H54 (cell line): ENCODE measurements at regions not wholly inside any gene's neighbourhood (a gene's known extent, or its start where the extent isn't known, plus 50 kb on each side); places are given as distances from the start of the nearest gene placed in this dataset.
"Not testable (repeated sequence)": the region's sequence is repeated elsewhere in the genome, so short reads cannot be mapped to it uniquely, and the experiment has no call there.

ENCODE experiments used
- DNase-seq: peaks from one replicate; pipeline ENCODE4 v3.0.0; 2011; ENCODE audit warnings: low spot score, mixed read lengths; ENCODE audit not compliant: insufficient read length
- FAIRE-seq: peaks from 3 replicates; lab custom pipeline; 2011; peaks lifted over from hg19 to GRCh38; lab: Jason Lieb, UNC
- POLR2A ChIP-seq: IDR thresholded peaks from 2 replicates; pipeline ENCODE4 v1.6.1; 2011; ENCODE audit warnings: low read depth, mild to moderate bottlenecking, low read length

- FAIRE-seq (no peak), DNase-seq (no peak)
- no peak for TF ChIP-seq POLR2A
These were observed 81.6 kb downstream of the MRPL14 start for GRCh38 chr6:44045672-44046015.

GRCh38 chr6:44044940-44045671, 82.1 kb downstream of the MRPL14 start:
- TF ChIP-seq POLR2A, result no peak
- no peak for FAIRE-seq
- DNase-seq, result no peak

GRCh38 chr6:44044154-44044539, 83.1 kb downstream of the MRPL14 start:
- TF ChIP-seq POLR2A, result no peak
- no peak for FAIRE-seq
- DNase-seq, result no peak

- no peak for FAIRE-seq
- no peak for DNase-seq
- no peak for TF ChIP-seq POLR2A
These were observed 83.6 kb downstream of the MRPL14 start for GRCh38 chr6:44043479-44044153.

GRCh38 chr6:44042989-44043478, 84.2 kb downstream of the MRPL14 start:
- peak; percentile 41 for FAIRE-seq
- no peak for TF ChIP-seq POLR2A
- peak; percentile 79 for DNase-seq

DNA sequence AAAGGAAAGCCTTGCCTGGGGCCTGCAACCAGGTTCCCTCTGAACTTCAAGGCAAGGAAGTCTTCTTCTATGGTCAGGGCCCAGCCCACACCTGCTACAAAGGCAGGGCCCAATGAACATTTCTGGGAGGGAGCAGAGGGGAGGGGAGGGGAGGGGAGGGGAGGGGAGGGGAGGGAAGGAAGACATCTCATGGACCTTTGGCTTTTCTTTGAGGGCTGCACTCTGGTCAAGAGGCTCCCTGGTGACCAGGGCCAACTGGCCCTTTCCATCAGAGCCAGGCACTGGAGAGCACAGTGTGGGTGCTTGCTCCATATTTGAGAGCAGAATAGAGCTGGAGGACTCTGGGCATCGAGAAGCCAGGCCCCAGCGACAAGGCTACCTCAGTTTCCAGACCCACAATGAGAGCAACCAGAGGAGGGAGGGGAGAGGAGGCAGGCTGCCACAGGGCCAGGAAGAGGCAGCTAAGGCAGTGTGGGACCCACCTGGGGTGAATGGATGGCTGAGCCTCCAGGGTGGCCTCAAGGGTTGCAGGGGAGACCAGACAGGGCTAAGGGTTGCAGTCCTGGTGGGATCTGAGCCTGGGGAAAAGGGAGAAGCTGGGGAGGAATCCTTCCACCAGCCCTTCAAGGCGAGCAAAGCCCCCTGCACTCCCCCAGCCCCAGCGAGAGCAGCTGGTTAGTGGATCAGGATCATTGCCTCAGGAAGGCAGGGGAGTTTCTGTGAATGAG, 84.8 kb downstream of the MRPL14 start:
- DNase-seq (no peak), FAIRE-seq (no peak)
- TF ChIP-seq POLR2A, result no peak

- peak; percentile 95 for DNase-seq
- no peak for TF ChIP-seq POLR2A
These were observed 85.6 kb downstream of the MRPL14 start for GRCh38 chr6:44041461-44042260.

DNA sequence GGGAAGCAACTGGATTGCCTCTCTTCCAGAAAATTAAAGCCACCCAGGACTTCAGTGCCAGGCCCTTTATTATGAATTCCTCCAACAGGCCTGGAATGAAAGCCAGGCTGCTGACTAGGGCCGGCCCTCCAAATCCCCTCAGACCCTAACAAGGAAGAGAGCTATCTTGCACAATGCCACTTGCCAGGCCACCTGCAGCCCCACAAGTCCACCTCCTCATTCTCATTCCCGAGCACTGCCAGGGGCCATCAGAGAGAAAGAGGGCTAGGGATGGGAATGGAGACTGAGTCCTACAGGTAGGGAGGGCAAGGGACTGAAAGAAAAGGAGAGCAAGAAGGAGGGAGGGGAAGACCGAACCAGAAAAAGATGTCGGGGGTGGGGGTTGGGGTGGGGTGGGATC, 86.5 kb downstream of the MRPL14 start:
- no peak for DNase-seq
- TF ChIP-seq POLR2A, result no peak
- FAIRE-seq, result no peak

More at GRCh38 chr6:44041461-44042260, 85.6 kb downstream of the MRPL14 start:
- FAIRE-seq, result peak; percentile 60

DNA sequence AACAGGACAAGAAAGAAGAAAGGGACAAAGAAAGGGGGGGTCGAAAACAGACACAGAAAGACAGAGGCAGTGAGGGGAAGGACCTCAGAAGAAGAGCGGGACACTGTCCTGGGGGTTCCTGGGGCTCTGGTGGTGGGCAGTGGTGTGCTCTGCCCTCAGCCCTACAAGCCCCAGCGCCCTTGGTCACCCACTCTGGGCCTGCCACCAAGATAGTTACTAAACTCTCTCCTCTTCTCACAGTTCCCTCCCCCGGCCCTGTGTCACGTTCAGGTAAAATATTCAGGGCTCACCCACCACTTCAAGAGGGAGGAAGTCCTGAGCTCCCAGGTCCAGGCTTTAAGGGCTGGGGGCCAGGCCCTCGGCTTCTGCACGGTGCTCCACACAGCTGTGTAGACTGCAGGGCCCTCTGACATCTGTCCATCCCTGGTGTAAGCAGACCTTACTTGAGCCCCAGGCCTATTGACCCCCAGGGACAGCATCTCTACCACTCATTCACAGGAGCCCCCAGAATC, 87.4 kb downstream of the MRPL14 start:
- FAIRE-seq, result no peak
- no peak for TF ChIP-seq POLR2A
- no peak for DNase-seq

DNA sequence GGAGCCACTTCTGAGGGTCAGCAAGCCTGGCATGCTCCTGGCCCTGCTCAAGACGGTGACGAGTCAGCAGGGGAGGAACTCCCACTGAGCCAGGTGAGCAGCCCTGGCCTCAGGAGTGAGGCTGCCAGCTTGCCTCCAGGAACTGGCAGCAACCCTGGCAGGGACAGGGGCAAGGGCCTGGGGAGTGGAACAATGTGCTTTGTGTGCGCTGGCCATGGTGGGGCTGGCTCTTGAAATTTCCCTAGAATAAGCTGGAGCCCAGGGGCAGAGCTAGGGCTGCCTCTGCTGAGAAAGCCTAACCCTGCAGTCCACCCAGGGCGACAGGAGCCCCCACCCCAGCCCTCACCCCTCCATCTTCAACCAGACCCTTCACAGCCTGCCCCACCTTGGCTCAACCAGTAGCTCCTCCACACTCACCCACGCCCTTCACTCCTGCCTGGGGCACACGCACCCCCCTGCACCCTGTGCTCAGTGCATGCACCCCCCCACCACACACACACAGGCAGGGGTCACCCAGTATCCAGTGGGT, 88.0 kb downstream of the MRPL14 start:
- DNase-seq (no peak), FAIRE-seq (no peak)
- TF ChIP-seq POLR2A, result no peak

DNA sequence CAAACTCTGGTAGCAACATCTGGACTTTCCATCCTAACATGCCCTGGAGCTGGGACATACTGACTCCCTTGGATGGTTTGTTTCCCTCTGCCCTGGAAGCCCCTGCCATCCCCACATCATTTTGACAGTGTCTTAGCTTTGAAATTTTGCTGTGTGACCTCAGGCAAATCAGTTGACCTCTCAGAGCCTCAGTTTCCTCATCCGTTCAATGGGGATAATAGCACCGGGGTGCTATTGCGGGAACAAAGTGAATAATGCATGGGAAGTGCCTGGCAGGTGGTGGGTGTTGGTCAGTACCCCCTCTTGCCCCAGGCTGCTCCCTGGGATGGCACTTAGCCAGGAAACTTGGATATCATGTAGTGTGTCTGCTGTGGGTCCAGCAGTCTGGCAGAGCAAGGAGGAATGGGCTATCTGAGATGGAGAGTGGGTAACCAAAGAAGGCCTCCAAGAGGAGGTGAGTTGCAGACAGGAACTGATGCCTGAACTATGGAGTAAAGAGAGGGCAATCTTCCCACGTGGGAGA, 88.6 kb downstream of the MRPL14 start:
- DNase-seq (no peak), FAIRE-seq (no peak)
- no peak for TF ChIP-seq POLR2A

- FAIRE-seq (no peak), DNase-seq (no peak)
- TF ChIP-seq POLR2A, result no peak
These were observed 89.3 kb downstream of the MRPL14 start for GRCh38 chr6:44037847-44038542.

DNA sequence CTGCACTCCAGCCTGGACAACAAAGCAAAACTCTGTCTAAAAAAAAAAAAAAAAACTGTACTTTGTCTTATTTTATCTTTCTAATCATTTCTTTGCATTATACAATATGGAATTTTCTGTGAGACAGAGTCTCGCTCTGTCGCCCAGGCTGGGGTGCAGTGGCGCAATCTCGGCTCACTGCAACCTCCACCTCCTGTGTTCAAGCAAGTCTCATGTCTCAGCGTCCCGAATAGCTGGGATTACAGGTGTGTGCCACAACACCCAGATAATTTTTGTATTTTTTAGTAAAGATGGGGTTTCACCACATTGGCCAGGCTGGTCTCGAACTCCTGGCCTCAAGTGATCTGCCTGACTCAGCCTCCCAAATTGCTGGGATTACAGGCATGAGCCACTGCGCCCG, 90.0 kb downstream of the MRPL14 start:
- DNase-seq, FAIRE-seq: not testable (repeated sequence)
